Neutrophil (primary cell): ENCODE measurements at regions not wholly inside any gene's neighbourhood (a gene's known extent, or its start where the extent isn't known, plus 50 kb on each side); places are given as distances from the start of the nearest gene placed in this dataset.

Source experiments
- H3K27ac ChIP-seq: fragments of 200-600 bp; sonication (generic); 2 replicates; pipeline ENCODE4 v1.5.1; 2016; ENCODE audit warnings: mild to moderate bottlenecking, moderate library complexity
- H3K27me3 ChIP-seq: fragments of 200-600 bp; sonication (generic); 2 replicates; pipeline ENCODE4 v1.6.0; 2016; ENCODE audit warnings: mild to moderate bottlenecking
- H3K36me3 ChIP-seq: fragments of 200-600 bp; sonication (generic); 2 replicates; pipeline ENCODE4 v1.5.1; 2017
- H3K4me1 ChIP-seq, 2 experiments: fragments of 200-600 bp in 1 of 2; sonication (generic) in 1 of 2; 1 replicate in 1 of 2; 2 replicates in 1 of 2; pipeline versions ENCODE4 v1.5.1 to v1.6.1; 2013 to 2016; ENCODE audit warnings: low read depth in 1 of 2, low read length in 1 of 2, mild to moderate bottlenecking in 1 of 2, moderate library complexity in 1 of 2; ENCODE audit not compliant: control insufficient read depth in 1 of 2, insufficient read depth in 1 of 2
- H3K4me3 ChIP-seq, 2 experiments: fragments of 200-600 bp in 1 of 2; sonication (generic) in 1 of 2; 1 replicate in 1 of 2; 2 replicates in 1 of 2; pipeline ENCODE4 v1.5.1; 2013 to 2016; ENCODE audit warnings: low read depth in 1 of 2, low read length in 1 of 2, mild to moderate bottlenecking in 1 of 2, moderate library complexity in 1 of 2
- H3K9me3 ChIP-seq: fragments of 200-600 bp; sonication (generic); 2 replicates; pipeline ENCODE4 v1.5.1; 2016
- TF ChIP-seq, protein P1 (sequence below): fragments of 200-600 bp; sonication (generic); IDR thresholded peaks from 2 replicates; pipeline ENCODE4 v1.5.1; 2016; ENCODE audit warnings: antibody characterized with exemption

DNA sequence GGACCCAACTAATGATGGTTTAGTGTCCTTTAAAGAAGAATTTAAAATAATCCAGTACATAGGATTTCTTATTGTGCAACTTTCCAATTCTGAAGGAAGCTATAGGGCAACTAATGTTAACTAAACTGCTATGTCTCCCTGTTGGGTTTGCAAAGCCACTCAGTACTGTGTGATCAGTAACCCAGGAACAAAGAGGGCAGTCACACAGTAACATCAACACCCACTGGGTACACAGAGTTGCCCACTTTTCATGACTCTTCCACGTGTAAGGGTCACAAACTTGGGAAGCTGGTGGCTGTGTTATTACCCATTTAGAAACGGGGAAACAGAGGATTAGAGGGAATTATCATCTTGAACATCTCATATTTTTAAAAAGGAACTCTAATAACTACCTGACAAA lies 555.0 kb upstream of the DIPK2B start:
- TF ChIP-seq, protein P1, sequence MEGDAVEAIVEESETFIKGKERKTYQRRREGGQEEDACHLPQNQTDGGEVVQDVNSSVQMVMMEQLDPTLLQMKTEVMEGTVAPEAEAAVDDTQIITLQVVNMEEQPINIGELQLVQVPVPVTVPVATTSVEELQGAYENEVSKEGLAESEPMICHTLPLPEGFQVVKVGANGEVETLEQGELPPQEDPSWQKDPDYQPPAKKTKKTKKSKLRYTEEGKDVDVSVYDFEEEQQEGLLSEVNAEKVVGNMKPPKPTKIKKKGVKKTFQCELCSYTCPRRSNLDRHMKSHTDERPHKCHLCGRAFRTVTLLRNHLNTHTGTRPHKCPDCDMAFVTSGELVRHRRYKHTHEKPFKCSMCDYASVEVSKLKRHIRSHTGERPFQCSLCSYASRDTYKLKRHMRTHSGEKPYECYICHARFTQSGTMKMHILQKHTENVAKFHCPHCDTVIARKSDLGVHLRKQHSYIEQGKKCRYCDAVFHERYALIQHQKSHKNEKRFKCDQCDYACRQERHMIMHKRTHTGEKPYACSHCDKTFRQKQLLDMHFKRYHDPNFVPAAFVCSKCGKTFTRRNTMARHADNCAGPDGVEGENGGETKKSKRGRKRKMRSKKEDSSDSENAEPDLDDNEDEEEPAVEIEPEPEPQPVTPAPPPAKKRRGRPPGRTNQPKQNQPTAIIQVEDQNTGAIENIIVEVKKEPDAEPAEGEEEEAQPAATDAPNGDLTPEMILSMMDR, result no peak
- Histone ChIP-seq H3K27me3 (no peaks in the 10 kb centered on the region), H3K4me1 (peaks cover 81 to 87% of the 10 kb centered on the region in 2 experiments), H3K9me3 (no peaks in the 10 kb centered on the region), H3K36me3 (no peaks in the 10 kb centered on the region), H3K4me3 (no peak overlapping the region), H3K27ac (peak overlapping the region; percentile 86)

DNA sequence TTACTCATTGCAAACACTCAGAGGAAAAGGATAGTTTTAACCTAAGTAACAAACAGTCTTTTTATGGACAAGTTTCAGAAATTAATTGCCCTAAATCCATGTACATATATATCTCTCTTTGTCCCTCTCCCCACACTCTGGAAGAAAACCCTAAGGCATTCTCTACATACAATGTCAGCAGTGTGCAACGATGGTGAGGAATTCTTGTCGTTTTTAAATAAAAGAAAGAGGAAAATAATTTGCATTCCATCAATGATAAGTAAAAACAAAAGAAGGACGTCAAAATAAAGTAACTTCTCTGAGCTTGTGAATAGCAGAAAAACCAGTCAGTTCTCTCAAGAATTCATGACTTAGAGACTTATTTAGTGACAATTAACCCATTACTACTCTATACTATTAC lies 550.5 kb upstream of the DIPK2B start:
- Histone ChIP-seq H3K27ac (no peak overlapping the region), H3K27me3 (no peaks in the 10 kb centered on the region), H3K4me1 (peaks cover 37 to 44% of the 10 kb centered on the region in 2 experiments), H3K36me3 (no peaks in the 10 kb centered on the region), H3K4me3 (no peak overlapping the region), H3K9me3 (no peaks in the 10 kb centered on the region)
- TF ChIP-seq, protein P1, result no peak

DNA sequence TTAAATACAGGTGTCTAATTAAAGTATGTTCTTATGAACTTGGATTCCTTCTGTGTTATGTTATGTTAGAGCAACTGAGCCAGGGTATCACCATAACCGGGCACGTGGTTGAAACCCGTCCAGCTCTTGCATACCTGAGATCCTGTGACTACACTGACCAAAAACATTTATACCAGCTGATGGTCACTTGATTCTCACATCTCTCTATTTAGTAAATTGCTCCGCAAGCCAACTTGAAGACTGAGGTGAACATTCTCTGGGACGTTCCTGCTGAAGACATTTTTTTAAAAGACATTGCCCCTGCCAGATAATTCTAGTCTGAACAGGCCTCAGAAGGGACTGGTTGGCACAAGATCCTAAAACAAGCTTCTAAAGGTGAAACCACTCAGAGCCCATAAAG lies 550.0 kb upstream of the DIPK2B start:
- H3K4me3 ChIP-seq, result no peak overlapping the region
- peaks cover 32 to 40% of the 10 kb centered on the region in 2 experiments for H3K4me1 ChIP-seq
- TF ChIP-seq, protein P1, result no peak
- H3K9me3 ChIP-seq, result no peaks in the 10 kb centered on the region
- no peaks in the 10 kb centered on the region for H3K27me3 ChIP-seq
- no peaks in the 10 kb centered on the region for H3K36me3 ChIP-seq
- no peak overlapping the region for H3K27ac ChIP-seq

DNA sequence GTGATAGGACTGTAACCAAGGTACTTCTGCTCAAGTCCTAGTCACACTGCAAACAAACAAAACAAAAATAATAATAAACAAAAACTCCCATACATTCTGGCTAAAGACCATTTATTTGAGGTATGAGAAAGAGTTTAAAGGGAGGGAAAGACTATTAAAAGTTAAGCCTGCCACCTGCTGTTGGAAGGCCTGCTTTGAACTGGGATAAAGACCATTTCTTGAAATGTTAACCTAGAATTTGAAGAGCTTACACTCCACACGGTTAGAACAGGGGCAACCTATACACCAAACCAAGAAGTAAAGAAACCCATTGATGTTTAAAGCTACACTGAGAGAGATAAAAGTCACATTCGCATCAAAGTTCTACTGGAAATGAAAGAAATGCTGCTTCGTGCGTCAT lies 548.7 kb upstream of the DIPK2B start:
- Histone ChIP-seq H3K4me3 (no peak overlapping the region), H3K27ac (no peak overlapping the region), H3K4me1 (peaks cover 21 to 27% of the 10 kb centered on the region in 2 experiments), H3K9me3 (no peaks in the 10 kb centered on the region), H3K27me3 (no peaks in the 10 kb centered on the region), H3K36me3 (no peaks in the 10 kb centered on the region)
- TF ChIP-seq, protein P1, result no peak

DNA sequence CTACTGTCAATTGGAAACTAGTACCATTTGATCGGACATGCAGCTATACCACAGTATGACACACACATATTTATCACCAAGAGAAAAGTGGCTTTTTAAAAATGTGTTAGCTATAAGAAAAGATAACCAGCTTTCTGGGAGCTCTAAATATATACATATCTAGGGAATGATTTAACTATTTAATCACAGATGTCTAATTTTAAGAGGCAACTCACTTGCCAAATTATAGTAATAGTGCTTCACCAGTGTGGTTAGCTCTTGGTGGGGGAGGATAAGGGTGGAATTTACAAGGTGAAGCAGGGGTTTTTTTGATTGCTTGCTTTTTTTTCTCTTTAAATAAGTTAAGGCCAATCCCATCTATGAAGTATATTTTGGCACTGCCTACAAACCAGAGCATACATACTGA lies 547.7 kb upstream of the DIPK2B start:
- Histone ChIP-seq H3K36me3 (no peaks in the 10 kb centered on the region), H3K9me3 (no peaks in the 10 kb centered on the region), H3K27ac (no peak overlapping the region), H3K4me1 (peaks cover 13 to 17% of the 10 kb centered on the region in 2 experiments), H3K27me3 (no peaks in the 10 kb centered on the region), H3K4me3 (no peak overlapping the region)
- TF ChIP-seq, protein P1, result no peak

DNA sequence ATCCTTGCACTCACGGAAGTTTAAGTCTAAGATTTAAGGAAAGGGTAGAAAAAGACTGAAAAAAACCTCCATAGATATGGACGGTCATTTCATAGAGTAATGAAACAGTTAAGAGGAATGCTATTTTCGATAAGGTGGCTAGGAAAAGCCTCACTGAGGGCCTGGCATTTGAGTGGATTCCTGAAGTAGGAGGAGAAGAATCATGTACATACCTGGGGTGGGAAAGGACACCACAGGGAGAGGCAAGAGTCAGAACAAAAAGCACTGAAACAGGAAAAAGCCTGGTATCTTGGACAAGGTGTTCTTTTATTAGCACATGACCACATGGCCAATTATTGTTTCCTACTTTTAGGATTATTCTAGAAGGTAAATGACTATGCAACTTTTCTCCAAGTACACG lies 547.2 kb upstream of the DIPK2B start:
- Histone ChIP-seq H3K4me3 (no peak overlapping the region), H3K27me3 (no peaks in the 10 kb centered on the region), H3K27ac (no peak overlapping the region), H3K4me1 (peaks cover 8 to 12% of the 10 kb centered on the region in 2 experiments), H3K36me3 (no peaks in the 10 kb centered on the region), H3K9me3 (no peaks in the 10 kb centered on the region)
- TF ChIP-seq, protein P1, result no peak
